ENCODE measurements at regions not wholly inside any gene's neighbourhood (a gene's known extent, or its start where the extent isn't known, plus 50 kb on each side); places are given as distances from the start of the nearest gene placed in this dataset.

DNA sequence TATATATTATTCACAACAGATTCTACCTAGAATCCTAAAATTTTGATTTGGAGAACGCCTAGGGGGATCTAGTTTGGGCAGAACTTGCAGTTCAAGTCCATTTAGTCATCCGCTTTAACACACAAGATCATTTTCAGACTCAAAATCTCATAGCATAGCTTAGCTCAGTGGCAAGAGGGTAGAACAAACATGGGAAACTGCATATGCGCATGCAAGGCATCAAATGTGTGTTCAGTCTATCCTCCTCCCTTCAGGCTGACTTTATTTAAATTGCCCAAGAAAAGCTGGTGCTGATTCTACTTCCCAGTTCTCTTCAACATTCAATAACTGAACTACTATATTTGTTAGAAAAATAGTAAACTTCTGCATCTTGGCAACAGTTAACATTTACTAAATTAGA is 79.6 kb upstream of the NRXN1 start:
- no peak for TF ChIP-seq CTCF (IDR thresholded peaks at IDR 0.05; ENCODE audit: borderline replicate concordance, insufficient read depth, low read depth, low read length)
- no peak overlapping the region for H3K4me3 ChIP-seq (ENCODE audit: low read depth, low read length)

DNA sequence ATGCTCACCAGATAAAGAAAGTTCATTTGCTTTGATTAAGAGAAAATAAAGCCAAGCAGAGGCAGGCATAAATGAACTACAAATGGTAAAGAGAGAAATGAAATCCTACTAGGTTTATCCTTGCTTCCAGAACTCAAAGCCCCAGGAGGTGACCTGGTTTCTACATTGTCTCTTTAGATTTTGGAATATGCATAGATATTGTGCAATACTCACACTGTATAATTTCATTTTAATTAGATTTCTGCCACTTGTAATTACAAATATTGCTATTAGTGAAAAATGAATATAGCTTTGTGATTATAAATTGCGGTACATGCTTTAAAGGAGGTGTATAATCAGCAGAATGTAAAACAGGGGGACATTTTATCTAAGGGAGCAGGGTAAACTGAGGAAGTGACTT is 76.9 kb upstream of the NRXN1 start:
- TF ChIP-seq CTCF (IDR thresholded peaks at IDR 0.05; ENCODE audit: borderline replicate concordance, insufficient read depth, low read depth, low read length) = no peak
- H3K4me3 ChIP-seq (ENCODE audit: low read depth, low read length) = no peak overlapping the region

- no peak for TF ChIP-seq CTCF (IDR thresholded peaks at IDR 0.05; ENCODE audit: borderline replicate concordance, insufficient read depth, low read depth, low read length)
Measured at GRCh38 chr2:51107841-51108240, 75.9 kb upstream of the NRXN1 start.

DNA sequence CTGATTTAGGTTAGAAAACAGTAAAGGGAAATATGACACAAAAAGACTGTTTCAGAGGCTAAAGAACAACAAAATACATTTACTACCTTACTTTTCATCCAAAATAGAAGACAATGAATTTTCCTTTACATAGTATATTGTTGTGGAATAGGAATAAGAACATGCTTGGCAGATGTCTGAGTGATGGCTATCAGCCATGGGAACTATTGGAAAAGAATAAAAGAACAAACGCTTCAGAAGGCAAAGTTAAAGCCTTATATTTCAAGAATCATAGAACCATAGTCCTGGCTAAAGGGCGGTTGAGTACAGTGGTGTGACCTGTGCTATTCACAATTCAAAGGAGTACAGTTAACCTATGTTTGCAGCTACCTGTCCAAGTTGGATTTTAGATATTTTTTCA is 73.9 kb upstream of the NRXN1 start:
- H3K4me3 ChIP-seq (ENCODE audit: low read depth, low read length) = no peak overlapping the region
- no peak for TF ChIP-seq CTCF (IDR thresholded peaks at IDR 0.05; ENCODE audit: borderline replicate concordance, insufficient read depth, low read depth, low read length)

More at GRCh38 chr2:51107841-51108240, 75.9 kb upstream of the NRXN1 start:
- no peak overlapping the region for H3K4me3 ChIP-seq (ENCODE audit: low read depth, low read length)

DNA sequence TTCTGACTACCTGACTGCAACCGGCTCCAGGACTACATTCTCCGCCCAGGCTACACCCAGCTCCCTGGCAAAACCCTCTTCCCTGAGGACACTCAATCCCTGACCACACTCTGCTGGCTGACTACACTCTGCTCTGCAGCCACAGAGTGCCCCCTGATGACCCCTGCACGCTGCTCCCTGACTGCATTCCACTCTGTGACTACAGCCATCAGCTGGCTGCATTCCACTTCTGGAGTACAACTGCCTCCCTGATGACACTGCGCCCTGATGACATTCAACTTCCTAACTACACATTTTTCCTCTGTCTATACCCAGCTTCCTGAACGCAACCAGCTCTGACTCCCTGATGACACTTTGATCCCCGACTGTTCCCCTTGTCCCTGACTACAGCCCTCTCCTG is 71.3 kb upstream of the NRXN1 start:
- no peak for TF ChIP-seq CTCF (IDR thresholded peaks at IDR 0.05; ENCODE audit: borderline replicate concordance, insufficient read depth, low read depth, low read length)
- H3K4me3 ChIP-seq (ENCODE audit: low read depth, low read length) = no peak overlapping the region

DNA sequence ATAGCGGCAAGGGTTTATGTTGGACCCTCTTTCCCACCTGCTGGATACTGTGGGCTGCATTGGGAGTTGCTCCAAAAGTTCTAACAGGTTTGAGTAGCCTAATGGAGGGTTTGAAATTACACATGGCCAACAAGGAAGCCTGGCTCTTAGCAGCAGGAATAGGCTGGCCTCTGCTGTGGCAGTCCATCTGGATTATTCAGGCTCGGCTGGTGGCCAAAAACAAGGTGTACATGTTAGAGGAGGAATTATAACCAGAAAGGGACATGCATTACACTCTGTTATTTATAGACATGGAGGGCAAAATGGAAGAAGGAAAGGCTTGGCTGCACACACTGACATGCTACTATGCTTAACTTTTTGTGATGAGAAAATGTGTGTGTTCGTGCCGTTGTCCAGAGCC is 61.1 kb upstream of the NRXN1 start:
- no peak overlapping the region for H3K4me3 ChIP-seq (ENCODE audit: low read depth, low read length)
- no peak for TF ChIP-seq CTCF (IDR thresholded peaks at IDR 0.05; ENCODE audit: borderline replicate concordance, insufficient read depth, low read depth, low read length)

GRCh38 chr2:51085420-51086068 is 53.6 kb upstream of the NRXN1 start:
- TF ChIP-seq CTCF (IDR thresholded peaks at IDR 0.05; ENCODE audit: borderline replicate concordance, insufficient read depth, low read depth, low read length) = no peak
- no peak overlapping the region for H3K4me3 ChIP-seq (ENCODE audit: low read depth, low read length)
